ENCODE measurements at regions not wholly inside any gene's neighbourhood (a gene's known extent, or its start where the extent isn't known, plus 50 kb on each side); places are given as distances from the start of the nearest gene placed in this dataset.

GRCh38 chr1:106969731-106970130, 86.7 kb upstream of the PRMT6 start:
- no peak overlapping the region for H3K27ac ChIP-seq
- H3K4me3 ChIP-seq: no peak overlapping the region
- DNase-seq (ENCODE audit: low spot score): no peak
- no peak for TF ChIP-seq CTCF (IDR thresholded peaks at IDR 0.05)

- Histone ChIP-seq H3K27ac (no peak overlapping the region), H3K4me3 (no peak overlapping the region)
- DNase-seq (ENCODE audit: low spot score): no peak
- TF ChIP-seq CTCF (IDR thresholded peaks at IDR 0.05): no peak
These were observed 84.4 kb upstream of the PRMT6 start for GRCh38 chr1:106972074-106972473.

GRCh38 chr1:106975944-106976343, 80.5 kb upstream of the PRMT6 start:
- DNase-seq (ENCODE audit: low spot score): no peak
- TF ChIP-seq CTCF (IDR thresholded peaks at IDR 0.05): no peak
- H3K4me3 ChIP-seq: no peak overlapping the region

GRCh38 chr1:106978477-106979322, 77.8 kb upstream of the PRMT6 start:
- Histone ChIP-seq H3K4me3 (no peak overlapping the region), H3K27ac (no peak overlapping the region)
- no peak for DNase-seq (ENCODE audit: low spot score)
- TF ChIP-seq CTCF (IDR thresholded peaks at IDR 0.05): no peak

More at GRCh38 chr1:106975944-106976343, 80.5 kb upstream of the PRMT6 start:
- H3K27ac ChIP-seq: no peak overlapping the region

GRCh38 chr1:106979371-106979770, 77.1 kb upstream of the PRMT6 start:
- TF ChIP-seq CTCF (IDR thresholded peaks at IDR 0.05): no peak
- Histone ChIP-seq H3K27ac (no peak overlapping the region), H3K4me3 (no peak overlapping the region)
- no peak for DNase-seq (ENCODE audit: low spot score)

GRCh38 chr1:106980121-106980520, 76.4 kb upstream of the PRMT6 start:
- TF ChIP-seq CTCF (IDR thresholded peaks at IDR 0.05): no peak
- no peak for DNase-seq (ENCODE audit: low spot score)
- Histone ChIP-seq H3K27ac (no peak overlapping the region), H3K4me3 (no peak overlapping the region)

- H3K27ac ChIP-seq: no peak overlapping the region
- no peak overlapping the region for H3K4me3 ChIP-seq
- DNase-seq (ENCODE audit: low spot score): no peak
- TF ChIP-seq CTCF (IDR thresholded peaks at IDR 0.05): no peak
These were observed 71.7 kb upstream of the PRMT6 start for GRCh38 chr1:106984801-106985200.

Data from coronary artery (tissue), 2 donors.